DOHH2 (cell line): ENCODE measurements at regions not wholly inside any gene's neighbourhood (a gene's known extent, or its start where the extent isn't known, plus 50 kb on each side); places are given as distances from the start of the nearest gene placed in this dataset.
"Not testable (repeated sequence)": the region's sequence is repeated elsewhere in the genome, so short reads cannot be mapped to it uniquely, and the experiment has no call there.

ENCODE experiments used
- H3F3A ChIP-seq: fragments of 200-600 bp; sonication (generic), shearing (Covaris generic); 2 replicates; pipeline ENCODE4 v1.6.0; 2016; ENCODE audit warnings: antibody characterized with exemption, mild to moderate bottlenecking; ENCODE audit not compliant: control insufficient read depth, insufficient read depth
- H3K27ac ChIP-seq: fragments of 200-600 bp; sonication (generic); 2 replicates; pipeline ENCODE4 v1.5.1; 2014; ENCODE audit warnings: low read depth, mild to moderate bottlenecking, low read length, moderate library complexity
- H3K27me3 ChIP-seq: fragments of 200-600 bp; sonication (generic); 2 replicates; pipeline ENCODE4 v1.6.1; 2014; ENCODE audit warnings: mild to moderate bottlenecking, low read length, mixed read lengths; ENCODE audit not compliant: control insufficient read depth
- H3K36me3 ChIP-seq: fragments of 200-600 bp; sonication (generic); 2 replicates; pipeline ENCODE4 v1.6.1; 2014; ENCODE audit warnings: mild to moderate bottlenecking, low read length, moderate library complexity, mixed read lengths; ENCODE audit not compliant: control insufficient read depth
- H3K4me1 ChIP-seq: fragments of 200-600 bp; sonication (generic); 2 replicates; pipeline ENCODE4 v1.6.1; 2014; ENCODE audit warnings: mild to moderate bottlenecking, low read length, mixed read lengths; ENCODE audit not compliant: control insufficient read depth
- H3K4me2 ChIP-seq: fragments of 200-600 bp; sonication (generic); 2 replicates; pipeline ENCODE4 v1.6.0; 2014; ENCODE audit warnings: mild to moderate bottlenecking, low read length, moderate library complexity
- H3K4me3 ChIP-seq: fragments of 200-600 bp; sonication (generic); 2 replicates; pipeline ENCODE4 v1.5.1; 2014; ENCODE audit warnings: mild to moderate bottlenecking, low read length, mixed read lengths
- H3K79me2 ChIP-seq: fragments of 200-600 bp; sonication (generic); 2 replicates; pipeline ENCODE4 v1.6.1; 2014; ENCODE audit warnings: mild to moderate bottlenecking, low read length, mixed read lengths; ENCODE audit not compliant: control insufficient read depth
- H3K9me2 ChIP-seq: fragments of 200-600 bp; sonication (generic); replicated peaks from 2 replicates; pipeline ENCODE4 v1.6.1; 2014; ENCODE audit warnings: mild to moderate bottlenecking, low read length, mixed read lengths; ENCODE audit not compliant: control insufficient read depth
- H3K9me3 ChIP-seq: fragments of 200-600 bp; sonication (generic); 2 replicates; pipeline ENCODE4 v1.6.1; 2014; ENCODE audit warnings: antibody characterized with exemption, low read length, mixed read lengths; ENCODE audit not compliant: control insufficient read depth, insufficient read depth
- H4K20me1 ChIP-seq: fragments of 200-600 bp; sonication (generic); 2 replicates; pipeline ENCODE4 v1.6.0; 2014; ENCODE audit warnings: low read depth, mild to moderate bottlenecking, antibody characterized with exemption, low read length, moderate library complexity; ENCODE audit not compliant: control insufficient read depth, insufficient read depth
- EZH2phosphoT487 ChIP-seq: fragments of 200-600 bp; sonication (generic); IDR thresholded peaks from 2 replicates; pipeline ENCODE4 v1.6.1; 2017; ENCODE audit warnings: borderline replicate concordance, mild to moderate bottlenecking, antibody characterized with exemption, low read length, moderate library complexity, mixed read lengths
- TF ChIP-seq, protein P1 (sequence below): fragments of 200-600 bp; sonication (generic); IDR thresholded peaks from one replicate; pipeline ENCODE4 v1.5.1; 2014; ENCODE audit warnings: antibody characterized with exemption, mild to moderate bottlenecking, low read depth, low read length; ENCODE audit not compliant: poor library complexity, severe bottlenecking

DNA sequence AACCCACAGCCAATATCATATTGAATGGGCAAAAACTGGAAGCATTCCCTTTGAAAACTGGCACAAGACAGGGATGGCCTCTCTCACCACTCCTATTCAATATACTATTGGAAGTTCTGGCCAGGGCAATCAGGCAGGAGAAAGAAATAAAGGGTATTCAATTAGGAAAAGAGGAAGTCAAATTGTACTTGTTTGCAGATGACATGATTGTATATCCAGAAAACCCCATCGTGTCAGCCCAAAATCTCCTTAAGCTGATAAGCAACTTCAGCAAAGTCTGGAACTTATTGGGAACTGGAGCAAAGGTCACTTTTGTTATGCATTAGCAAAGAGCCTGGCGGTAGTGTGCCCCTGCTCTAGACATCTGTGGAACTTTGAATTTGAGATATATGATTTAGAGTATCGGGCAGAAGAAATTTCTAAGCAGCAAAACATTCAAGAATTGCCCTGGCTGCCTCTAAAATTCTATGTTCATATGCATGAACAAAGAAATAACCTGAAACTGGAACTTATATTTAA, 53.4 kb upstream of the PSMA1 start:
- not testable (repeated sequence) for H3K27me3 ChIP-seq, H3F3A ChIP-seq, H3K36me3 ChIP-seq, H3K4me3 ChIP-seq, H4K20me1 ChIP-seq, H3K9me2 ChIP-seq, H3K27ac ChIP-seq, H3K79me2 ChIP-seq, H3K4me2 ChIP-seq, H3K9me3 ChIP-seq
- H3K4me1 ChIP-seq = peaks cover 18% of the 10 kb centered on the region

DNA sequence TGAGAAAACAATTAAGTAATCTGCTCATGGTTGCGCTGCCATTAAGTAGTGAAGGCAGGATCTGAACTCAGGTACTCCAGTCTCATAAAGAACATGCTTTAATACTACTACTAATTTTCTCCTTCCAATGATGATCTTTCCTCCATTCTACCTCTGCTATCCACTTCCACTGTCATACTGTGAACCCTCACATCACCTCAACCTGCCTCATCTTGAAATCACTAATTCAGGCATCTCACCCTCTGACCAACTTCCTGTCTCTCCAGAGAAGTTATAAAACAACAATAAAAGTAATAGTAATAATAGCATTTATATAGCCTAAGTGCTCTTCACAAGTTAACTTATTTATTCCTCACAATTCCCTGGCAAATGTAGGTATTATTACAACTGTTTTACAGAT, 57.1 kb upstream of the PSMA1 start:
- Histone ChIP-seq H3K27me3 (no peaks in the 10 kb centered on the region), H3K4me3 (no peak overlapping the region), H3K4me2 (no peak overlapping the region), H3K9me2 (no peaks in the 10 kb centered on the region), H3K9me3 (peaks cover 3% of the 10 kb centered on the region; the same call in 1 of the 2 replicates), H3K79me2 (no peaks in the 10 kb centered on the region), H3K27ac (peak overlapping the region; percentile 64; the same call in 1 of the 2 replicates), H3F3A (no peaks in the 10 kb centered on the region), H3K4me1 (peaks cover 26% of the 10 kb centered on the region), H4K20me1 (no peaks in the 10 kb centered on the region), H3K36me3 (peaks cover 5% of the 10 kb centered on the region; the same call in 1 of the 2 replicates)
- TF ChIP-seq, protein P1, sequence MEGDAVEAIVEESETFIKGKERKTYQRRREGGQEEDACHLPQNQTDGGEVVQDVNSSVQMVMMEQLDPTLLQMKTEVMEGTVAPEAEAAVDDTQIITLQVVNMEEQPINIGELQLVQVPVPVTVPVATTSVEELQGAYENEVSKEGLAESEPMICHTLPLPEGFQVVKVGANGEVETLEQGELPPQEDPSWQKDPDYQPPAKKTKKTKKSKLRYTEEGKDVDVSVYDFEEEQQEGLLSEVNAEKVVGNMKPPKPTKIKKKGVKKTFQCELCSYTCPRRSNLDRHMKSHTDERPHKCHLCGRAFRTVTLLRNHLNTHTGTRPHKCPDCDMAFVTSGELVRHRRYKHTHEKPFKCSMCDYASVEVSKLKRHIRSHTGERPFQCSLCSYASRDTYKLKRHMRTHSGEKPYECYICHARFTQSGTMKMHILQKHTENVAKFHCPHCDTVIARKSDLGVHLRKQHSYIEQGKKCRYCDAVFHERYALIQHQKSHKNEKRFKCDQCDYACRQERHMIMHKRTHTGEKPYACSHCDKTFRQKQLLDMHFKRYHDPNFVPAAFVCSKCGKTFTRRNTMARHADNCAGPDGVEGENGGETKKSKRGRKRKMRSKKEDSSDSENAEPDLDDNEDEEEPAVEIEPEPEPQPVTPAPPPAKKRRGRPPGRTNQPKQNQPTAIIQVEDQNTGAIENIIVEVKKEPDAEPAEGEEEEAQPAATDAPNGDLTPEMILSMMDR = no peak
- TF ChIP-seq EZH2phosphoT487 = no peak

DNA sequence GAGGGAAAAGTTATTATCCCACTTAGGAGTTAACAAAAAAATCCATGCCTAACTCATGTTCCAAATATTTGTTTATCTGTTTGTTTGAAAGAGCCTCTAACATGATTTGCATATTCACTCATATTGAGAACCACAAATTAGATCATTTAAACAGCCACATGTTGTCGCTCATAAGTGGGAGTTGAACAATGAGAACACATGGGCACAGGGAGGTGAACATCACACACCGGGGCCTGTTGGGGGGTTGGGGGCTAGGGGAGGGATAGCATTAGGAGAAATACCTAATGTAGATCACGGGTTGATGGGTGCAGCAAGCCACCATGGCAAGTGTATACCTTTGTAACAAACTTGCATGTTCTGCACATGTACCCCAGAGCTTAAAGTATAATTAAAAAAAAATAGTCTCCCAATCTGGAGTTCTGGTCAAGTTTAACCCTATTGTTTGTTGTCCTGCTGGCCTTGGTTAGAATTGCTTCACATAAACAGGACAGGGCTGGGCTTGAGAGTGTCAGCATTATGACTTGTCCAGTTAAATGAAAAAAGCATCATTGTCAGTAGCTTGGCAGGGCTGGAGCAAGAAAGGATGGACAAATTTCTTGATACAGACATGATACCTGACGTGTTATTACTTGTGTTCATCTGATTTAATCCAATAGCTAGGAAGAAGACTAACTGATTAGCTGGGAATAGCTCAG, 57.8 kb upstream of the PSMA1 start:
- H3K4me1 ChIP-seq = peaks cover 26% of the 10 kb centered on the region
- H3K36me3 ChIP-seq = peaks cover 5% of the 10 kb centered on the region; the same call in 1 of the 2 replicates
- TF ChIP-seq EZH2phosphoT487 = no peak
- TF ChIP-seq, protein P1 = no peak
- H4K20me1 ChIP-seq = no peaks in the 10 kb centered on the region
- peak overlapping the region; percentile 54 for H3K4me3 ChIP-seq
- H3K9me3 ChIP-seq = peaks cover 3% of the 10 kb centered on the region; the same call in 1 of the 2 replicates
- no peaks in the 10 kb centered on the region for H3K79me2 ChIP-seq
- peak overlapping the region; percentile 64 for H3K27ac ChIP-seq
- H3K27me3 ChIP-seq = no peaks in the 10 kb centered on the region
- H3K9me2 ChIP-seq = no peaks in the 10 kb centered on the region
- no peaks in the 10 kb centered on the region for H3F3A ChIP-seq
- H3K4me2 ChIP-seq = peak overlapping the region; percentile 59

DNA sequence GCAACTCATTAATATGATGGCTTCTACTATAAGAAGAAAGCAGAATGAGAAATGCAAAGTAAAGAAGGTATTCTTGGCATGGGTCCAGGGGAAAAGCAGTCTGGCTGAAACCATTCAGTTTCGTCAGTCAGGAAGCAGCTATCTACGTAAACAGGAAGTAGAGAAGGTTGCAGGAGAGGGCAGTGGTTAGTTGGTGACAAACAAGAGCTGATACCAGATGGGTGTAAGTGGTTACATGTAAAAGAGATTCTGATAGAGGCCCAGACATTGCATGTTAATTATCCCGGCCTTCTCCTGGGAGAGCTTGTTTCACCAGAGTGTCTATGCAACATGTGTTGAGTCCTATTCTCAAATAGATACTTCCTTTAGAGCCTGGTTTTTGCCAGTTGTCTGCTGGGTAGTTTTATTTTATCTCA, 58.4 kb upstream of the PSMA1 start:
- peak overlapping the region; percentile 54 for H3K4me3 ChIP-seq
- H3K27me3 ChIP-seq = no peaks in the 10 kb centered on the region
- H3K4me1 ChIP-seq = peaks cover 29% of the 10 kb centered on the region
- peak overlapping the region; percentile 59 for H3K4me2 ChIP-seq
- H3F3A ChIP-seq = no peaks in the 10 kb centered on the region
- no peaks in the 10 kb centered on the region for H4K20me1 ChIP-seq
- TF ChIP-seq, protein P1 = no peak
- TF ChIP-seq EZH2phosphoT487 = no peak
- peaks cover 5% of the 10 kb centered on the region; the same call in 1 of the 2 replicates for H3K36me3 ChIP-seq
- no peaks in the 10 kb centered on the region for H3K9me2 ChIP-seq
- peak overlapping the region; percentile 64 for H3K27ac ChIP-seq
- no peaks in the 10 kb centered on the region for H3K79me2 ChIP-seq
- peaks cover 3% of the 10 kb centered on the region; the same call in 1 of the 2 replicates for H3K9me3 ChIP-seq
